Panc1 (cell line): ENCODE measurements at regions not wholly inside any gene's neighbourhood (a gene's known extent, or its start where the extent isn't known, plus 50 kb on each side); places are given as distances from the start of the nearest gene placed in this dataset.

Experiments used
- POLR2AphosphoS5 ChIP-seq: IDR thresholded peaks from 2 replicates; pipeline ENCODE4 v1.6.1; 2012; ENCODE audit warnings: mild to moderate bottlenecking, low read depth, low read length, moderate library complexity
- TF ChIP-seq, protein P1 (sequence below): fragments of 450-650 bp; IDR thresholded peaks from 2 replicates; pipeline ENCODE4 v1.5.1; 2017; ENCODE audit warnings: mild to moderate bottlenecking

DNA sequence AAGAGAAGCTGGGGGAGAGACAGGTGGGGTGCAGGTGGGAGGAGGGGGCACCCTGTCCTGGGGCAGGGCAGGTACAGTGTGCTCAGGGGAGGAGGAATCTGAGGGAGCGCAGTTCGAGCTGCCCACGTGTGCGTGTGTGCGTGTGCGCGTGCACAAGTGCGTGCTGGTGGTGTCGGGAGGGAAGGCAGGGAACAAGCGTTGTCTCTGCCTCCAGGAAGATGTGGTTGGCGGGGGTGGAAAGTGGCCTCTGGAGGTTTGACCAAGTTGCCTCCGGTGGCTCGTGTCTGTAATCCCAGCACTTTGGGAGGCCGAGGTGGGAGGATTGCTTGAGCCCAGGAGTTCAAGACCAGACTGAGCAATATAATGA is 49.9 kb upstream of the THY1 start:
- TF ChIP-seq, protein P1, sequence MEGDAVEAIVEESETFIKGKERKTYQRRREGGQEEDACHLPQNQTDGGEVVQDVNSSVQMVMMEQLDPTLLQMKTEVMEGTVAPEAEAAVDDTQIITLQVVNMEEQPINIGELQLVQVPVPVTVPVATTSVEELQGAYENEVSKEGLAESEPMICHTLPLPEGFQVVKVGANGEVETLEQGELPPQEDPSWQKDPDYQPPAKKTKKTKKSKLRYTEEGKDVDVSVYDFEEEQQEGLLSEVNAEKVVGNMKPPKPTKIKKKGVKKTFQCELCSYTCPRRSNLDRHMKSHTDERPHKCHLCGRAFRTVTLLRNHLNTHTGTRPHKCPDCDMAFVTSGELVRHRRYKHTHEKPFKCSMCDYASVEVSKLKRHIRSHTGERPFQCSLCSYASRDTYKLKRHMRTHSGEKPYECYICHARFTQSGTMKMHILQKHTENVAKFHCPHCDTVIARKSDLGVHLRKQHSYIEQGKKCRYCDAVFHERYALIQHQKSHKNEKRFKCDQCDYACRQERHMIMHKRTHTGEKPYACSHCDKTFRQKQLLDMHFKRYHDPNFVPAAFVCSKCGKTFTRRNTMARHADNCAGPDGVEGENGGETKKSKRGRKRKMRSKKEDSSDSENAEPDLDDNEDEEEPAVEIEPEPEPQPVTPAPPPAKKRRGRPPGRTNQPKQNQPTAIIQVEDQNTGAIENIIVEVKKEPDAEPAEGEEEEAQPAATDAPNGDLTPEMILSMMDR, result no peak
- TF ChIP-seq POLR2AphosphoS5, result no peak
